HG02884 (cell line): ENCODE measurements at regions not wholly inside any gene's neighbourhood (a gene's known extent, or its start where the extent isn't known, plus 50 kb on each side); places are given as distances from the start of the nearest gene placed in this dataset.

Experiments used
- ATAC-seq: cut with Tn5 transposase; IDR thresholded peaks from one replicate; pipeline ENCODE4 v1.9.1; 2021; ENCODE audit warnings: mild to moderate bottlenecking, moderate library complexity; ENCODE audit not compliant: unreplicated experiment

DNA sequence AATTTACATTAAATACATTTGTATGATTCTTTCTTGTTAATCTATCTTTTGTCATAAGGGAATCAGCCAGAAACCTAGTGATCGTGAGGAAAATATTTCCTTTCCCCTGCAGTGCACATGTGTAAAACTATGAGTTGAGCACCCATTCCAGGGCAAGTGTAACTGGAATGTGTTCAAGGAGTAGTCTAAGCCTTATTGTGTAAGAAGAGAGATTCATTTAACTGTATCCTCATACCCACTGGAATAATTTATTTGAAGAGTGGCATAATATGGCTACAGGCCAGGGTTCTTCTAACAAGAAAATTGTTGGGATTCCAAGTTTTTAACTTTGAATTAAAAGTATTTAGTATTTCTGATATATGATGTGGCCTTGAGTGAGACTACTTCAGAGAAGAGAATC lies 1692.7 kb downstream of the EFNA5 start:
- ATAC-seq: no peak

DNA sequence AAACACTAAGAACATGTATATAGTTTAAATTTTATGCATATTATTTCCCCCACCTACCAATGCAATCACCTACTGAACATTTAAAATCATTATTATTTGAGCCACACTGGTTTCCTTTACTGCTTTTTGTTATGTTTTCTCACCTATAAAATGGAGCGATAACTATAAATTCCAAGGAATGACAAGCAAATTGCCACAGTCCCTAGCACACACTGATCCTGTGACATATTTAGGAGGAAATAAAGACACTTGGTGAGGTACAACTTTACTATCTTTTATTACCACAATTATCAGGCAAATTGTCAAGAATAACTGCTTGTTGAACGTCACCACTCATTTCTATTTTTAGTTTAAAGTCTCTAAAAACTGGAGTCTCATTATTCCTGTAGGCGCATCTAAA lies 1693.6 kb downstream of the EFNA5 start:
- no peak for ATAC-seq

DNA sequence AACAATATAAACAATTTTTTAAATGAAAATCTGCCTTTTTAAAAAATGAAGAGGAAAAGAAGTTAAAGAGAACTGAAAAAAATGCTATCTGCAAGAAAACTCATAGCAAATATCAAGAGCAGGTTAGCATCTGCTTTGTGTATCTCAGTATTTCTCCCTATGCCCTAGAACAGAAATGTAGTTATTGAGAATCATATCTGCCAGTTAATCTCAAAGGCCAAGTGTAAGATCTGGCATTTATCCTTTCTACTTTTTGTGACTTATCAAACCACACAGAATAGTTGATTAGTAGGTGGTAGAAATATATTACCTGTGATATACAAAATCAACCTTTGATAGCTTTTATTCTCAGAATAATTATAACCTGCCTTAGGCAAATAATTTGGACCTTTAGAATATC lies 1699.8 kb downstream of the EFNA5 start:
- ATAC-seq: no peak

DNA sequence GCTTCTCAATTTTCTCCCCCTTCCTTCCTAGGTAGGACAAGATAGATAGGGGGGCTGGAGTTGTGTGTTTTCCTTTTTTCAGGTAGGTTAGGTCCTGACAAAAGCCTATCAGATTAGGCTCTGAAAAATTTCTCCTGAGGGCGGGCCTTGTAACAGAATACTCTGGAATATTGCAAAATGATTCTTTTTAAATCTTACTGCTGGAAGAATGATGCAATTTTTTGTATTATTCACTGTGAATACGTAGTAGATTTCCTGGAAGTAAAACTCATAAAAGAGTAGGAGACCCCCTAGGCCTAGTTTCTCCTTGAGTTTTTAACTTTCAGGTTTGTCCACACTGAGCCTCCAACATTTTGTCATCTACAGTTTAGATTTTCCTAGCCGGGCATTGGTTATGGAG lies 1701.8 kb downstream of the EFNA5 start:
- ATAC-seq: no peak

DNA sequence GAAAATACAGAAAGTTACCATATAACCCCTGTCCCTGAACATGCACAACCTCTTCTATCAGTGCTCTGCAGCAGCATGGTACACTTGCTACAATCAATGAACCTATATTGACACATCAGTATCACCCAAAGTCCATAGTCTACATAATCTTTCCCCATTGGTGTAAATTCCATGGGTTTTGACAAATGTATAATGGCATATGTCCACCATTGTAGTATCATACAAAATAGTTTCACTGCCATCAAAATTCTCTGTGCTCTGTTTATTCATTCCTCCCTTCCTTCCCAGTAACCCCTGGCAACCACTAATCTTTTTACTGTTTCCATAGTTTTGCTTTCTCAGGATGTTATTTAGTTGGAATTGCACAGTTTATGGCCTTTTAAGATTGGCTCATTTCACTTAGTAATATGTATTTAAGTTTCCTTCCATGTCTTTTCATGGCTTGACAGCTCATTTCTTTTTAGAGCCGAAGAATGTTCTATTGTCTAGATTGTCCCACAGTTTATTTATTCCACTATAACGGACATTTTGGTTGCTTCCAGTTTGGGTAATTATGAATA lies 1707.0 kb downstream of the EFNA5 start:
- ATAC-seq: no peak

DNA sequence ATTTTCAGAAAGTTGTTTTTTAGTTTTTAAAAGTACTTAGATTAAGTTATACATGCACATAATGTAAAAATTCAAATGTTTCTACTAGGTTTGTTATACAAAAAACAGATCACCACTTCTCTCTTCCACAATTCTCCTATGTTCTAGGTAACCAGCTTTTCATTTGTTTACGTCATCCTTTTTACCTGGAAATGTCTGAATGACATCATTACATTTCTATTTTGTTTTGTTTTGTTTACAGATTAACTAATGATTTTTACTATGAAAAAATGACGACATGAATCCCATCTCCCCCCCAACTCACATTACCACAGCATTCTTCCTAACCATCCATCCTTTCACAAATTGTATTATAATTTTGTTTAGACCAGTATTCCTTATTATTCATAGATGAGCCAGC lies 1709.2 kb downstream of the EFNA5 start:
- ATAC-seq: no peak

DNA sequence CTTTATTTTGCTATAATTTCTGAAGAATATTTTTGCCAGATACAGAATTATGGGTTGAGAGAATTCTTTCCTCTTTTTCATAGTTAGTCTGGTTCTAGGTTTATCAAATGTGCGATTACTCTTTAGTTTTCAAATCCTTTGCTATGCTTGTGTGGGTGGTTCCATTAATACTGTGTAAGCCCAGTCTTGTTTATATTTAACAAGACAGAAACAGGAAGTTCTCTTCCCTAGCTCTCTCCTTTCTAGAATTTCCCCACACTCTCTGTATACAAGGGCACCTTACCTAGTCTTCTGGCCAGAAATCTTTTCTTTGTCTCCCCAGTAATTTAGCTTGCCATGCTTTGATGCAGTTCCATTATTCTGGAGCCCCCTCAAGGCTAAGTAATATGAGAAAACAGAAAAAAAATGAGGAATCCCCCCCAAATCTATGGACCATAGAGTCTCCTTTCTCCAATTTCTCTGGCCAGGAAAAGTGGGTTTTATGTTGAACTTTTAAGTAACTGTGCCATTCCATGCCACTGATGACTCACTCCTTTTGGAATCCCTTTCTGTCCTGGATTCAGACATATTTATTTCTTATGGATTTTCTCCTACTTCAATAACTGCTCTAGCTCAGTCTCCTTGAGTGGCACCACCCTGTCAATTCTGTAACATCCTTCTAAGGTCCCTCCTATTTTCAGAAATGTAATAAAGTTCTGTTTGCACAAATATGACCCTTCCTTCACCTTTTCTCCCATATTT lies 1714.1 kb downstream of the EFNA5 start:
- ATAC-seq: no peak

DNA sequence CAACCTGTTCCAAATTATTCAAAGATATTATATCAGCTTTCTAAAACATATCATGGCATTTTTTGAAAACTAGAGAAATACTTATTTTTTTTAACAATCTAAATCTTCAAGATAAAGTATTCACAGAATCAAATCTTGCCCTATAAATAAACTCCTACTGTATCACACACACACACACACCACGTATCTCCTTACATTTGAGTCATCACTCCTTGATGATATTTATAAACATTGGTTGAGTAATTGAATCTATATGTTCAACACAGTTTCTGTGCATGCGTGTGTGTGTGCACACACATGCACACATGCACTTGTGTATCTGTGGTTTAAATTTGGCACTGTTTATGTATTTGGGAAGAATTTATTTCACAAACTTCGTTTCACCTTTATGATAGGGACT lies 1716.4 kb downstream of the EFNA5 start:
- no peak for ATAC-seq

DNA sequence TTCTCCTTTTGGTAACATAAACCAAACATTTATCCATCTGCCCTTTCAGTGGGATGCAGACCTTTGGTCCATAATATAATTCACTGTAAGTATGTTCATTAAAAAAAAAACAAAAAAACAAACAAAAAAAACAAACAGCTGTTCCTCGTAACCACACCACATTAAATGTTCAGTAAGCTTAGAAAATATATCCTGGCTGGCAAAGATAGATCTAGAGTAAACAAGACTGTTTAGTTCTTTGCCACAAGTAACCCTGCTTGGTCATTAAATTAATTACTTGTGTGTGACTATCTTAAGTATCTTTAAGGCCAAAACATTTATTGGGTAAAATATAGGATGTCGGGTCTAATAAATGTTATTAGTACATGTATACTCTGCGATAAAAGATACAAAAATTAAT lies 1717.1 kb downstream of the EFNA5 start:
- ATAC-seq: no peak

DNA sequence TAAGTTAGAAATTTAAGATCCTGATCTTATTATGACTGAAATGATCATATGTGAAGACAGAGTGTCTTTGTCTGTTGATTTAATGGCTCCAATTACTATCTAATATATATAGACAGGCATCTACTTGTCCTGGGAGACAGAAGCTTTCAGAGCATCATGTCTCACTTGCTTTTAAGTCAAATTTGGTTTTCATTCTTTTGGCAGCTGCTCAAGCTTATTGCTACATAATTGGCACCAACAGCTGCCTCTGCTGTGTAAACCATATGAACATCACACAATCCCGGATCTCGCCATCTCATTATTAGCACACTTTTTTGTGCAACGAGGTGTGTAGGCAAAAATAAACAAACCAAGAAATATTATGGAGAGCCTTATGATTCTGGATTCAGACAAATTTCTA lies 1717.9 kb downstream of the EFNA5 start:
- no peak for ATAC-seq

DNA sequence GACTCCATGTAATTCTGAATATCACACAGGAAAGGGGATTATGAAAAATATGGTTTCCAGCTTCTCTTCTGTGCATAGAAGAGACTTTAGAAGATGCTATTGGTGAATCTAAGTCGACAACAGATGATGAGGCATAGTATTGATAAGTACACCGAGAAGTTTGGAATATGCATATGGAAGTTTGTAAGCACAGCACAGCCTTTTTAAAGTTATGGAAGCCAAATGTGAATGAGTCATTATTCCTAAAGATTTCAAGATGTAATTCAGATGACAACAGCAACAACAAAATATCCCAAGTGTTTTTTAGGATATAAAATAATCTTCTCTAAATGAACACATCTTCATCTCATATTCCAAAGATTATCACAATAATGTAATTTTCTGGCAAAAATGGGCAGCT lies 1723.3 kb downstream of the EFNA5 start:
- no peak for ATAC-seq

DNA sequence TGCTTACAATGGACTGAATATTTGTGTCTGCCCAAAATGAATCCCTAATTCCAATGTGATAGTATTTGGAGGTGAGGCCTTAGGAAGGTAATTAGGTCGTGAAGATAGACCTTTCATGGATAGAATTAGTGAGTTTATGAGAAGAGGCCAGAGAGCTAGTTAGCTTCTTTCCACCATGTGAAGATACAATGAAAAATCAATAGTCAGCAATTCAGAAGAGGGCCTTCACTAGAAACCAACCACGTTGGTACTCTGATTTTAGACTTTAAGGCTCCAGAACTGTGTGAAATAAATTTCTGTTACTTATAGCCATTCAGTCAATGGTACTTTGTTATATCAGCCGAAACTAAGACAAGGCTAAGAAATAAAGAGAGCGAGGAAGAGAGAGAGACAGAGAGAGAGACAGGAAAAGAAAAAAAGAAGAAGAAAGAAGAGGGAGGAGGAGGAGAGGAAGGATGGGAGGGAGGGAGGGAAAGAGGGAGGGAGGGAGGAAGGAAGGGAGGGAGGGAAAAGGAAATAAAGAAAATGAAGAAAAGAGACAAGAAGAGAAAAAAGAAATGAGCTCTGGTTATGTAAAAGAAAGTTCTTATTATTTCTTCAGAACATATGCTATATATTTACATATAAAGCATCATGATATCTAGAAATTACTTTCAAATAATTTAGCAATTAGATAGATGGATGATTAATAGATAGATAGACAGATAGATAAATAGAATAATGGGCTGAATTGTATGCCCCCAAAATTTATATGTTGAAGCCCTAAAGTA lies 1725.3 kb downstream of the EFNA5 start:
- ATAC-seq: no peak

DNA sequence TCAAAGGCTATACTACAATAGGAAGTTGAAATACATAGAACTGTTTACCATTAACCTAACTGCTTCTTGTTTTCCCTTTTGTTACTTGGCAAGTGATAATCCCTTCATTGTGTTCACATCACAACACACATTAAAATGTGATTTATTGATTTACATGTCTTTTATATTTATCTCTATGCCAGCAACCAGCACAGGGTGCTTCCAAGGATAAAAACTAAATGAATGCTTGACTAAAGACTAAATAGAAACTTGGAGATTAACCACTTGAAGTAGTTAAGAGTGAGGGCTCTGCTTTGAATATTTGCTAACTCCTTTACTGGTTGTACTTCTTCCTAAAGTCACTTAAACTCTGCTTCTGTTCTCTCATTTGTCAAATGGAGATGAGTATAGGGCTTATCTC lies 1730.6 kb downstream of the EFNA5 start:
- no peak for ATAC-seq

DNA sequence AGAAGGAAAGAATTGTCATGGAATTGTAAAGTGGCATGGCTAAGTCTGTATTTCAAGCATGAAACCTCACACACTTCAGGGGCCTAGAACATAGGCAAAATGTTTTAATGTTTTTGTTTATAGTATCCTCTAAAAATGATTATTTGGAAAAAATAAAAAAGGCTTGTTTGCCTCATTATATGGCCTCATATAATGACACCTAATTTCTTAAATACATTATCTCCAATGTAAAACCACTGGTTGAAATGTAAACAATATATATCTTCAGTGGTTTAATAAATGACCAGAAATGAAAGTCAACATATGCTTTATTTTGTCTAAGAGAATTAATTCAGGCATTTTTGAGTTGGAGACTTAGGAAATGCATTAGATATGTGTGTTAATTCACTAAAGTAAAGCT lies 1736.6 kb downstream of the EFNA5 start:
- no peak for ATAC-seq

DNA sequence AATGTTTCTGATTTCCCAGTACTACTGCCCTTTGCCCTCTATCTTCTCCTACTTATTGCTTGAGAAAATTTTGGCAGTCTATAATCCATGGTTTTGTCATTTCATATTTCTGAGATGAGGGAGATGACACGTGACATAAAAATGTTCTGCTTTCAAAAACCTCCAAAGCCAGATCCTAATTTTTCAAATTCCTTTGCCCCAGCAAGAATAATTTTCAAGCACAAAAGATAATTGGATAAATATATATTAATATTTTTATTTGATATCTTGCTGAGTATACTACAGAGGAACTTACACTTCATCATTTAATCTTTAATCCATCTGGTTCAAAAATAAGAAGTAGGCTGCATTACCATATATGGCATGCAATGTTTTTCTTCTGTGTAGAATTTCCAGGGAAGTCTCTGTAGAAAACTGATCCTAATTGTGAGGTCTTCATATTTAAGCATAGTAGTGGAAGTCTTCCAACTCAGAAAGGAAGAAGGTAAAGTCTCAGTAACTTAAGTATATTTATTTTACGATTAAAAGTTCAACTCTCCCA lies 1738.8 kb downstream of the EFNA5 start:
- ATAC-seq: no peak

DNA sequence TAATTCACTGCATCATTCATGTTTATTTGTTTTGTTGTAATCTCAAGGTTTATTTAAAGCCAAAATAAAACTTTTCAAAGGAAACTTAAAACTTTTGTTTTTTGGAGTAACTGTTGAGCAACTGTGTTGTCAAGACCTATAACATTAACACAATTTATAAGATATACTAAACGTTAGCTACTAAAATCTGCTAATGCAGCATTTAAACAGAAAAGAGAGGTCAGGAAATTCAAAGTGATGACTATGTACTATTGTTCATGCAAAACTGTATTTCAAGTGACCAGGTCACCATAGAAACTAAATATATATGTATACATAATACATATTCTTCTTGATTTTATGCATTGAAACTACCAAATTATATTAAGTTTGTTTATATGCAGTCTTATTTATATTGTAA lies 1740.9 kb downstream of the EFNA5 start:
- no peak for ATAC-seq

DNA sequence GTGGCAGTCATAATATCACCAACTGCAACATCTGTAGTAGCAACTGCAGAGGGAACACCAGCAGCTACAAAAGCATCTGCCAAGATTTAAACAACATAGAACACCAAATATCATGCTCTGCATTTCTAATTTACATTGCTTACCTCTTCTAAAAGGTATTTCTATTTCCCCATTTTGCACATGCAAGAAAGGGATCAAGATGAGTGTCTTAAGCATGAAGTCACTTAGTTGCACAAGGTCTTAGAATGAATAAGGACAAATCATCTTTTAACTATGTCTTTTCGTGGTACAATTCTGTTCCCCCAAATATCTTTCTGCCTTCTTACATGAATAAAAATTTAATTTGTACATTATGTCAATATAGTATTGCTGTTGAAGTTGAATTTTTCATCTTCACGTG lies 1746.4 kb downstream of the EFNA5 start:
- ATAC-seq: no peak

DNA sequence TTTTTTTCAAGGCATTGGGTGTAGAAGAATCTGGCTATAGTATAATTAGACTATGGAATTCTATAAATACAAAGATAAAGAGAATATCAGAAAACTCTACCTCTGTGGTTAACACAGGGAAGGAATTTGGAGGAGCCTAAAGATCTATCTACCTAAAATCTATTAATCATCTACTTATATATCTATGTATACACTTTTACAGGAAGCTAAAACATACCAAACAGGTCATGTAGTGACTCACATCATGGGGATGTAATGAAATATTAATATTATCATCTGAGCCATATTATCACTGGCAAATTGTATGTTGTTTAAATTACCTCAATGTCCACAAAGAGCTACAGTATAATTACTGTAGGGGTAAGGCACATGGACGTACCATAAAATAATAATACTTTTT lies 1748.2 kb downstream of the EFNA5 start:
- ATAC-seq: no peak

DNA sequence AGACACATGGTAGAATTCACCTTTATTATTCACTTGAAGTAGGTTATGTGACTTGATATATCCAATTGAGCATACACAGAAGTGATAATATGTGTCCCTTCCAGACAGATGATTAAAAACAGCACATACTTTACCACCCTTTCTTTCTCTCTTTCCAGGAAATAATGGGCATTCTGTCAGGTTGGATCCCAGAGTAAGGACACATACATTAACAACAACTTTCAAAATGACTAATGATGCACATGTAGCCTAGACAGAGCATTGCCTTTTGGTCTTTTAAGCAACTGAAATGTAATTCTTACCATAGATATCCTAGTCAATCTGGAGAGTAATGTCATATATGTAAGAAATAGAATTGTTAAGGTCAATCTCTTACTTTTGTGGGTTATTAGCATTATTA lies 1748.7 kb downstream of the EFNA5 start:
- ATAC-seq: no peak

DNA sequence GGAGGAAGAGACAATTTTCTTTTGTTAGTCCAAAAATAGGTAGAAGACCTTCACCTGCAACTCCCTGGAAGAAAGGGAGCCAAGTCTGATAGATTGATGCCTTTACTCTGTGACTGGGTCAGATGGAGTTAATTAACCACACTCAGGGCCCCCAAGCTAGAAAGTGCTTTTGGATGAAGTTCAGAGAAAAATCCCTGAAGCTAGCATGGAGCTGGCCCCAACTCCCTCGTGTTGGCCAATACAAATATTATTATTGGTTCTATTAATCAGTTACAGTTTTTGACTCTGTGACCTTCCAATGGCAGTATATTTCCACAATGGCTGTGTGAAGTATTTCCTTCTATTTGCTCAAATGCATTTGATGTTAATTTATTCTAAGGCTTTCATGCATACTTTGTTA lies 1753.5 kb downstream of the EFNA5 start:
- ATAC-seq: no peak

DNA sequence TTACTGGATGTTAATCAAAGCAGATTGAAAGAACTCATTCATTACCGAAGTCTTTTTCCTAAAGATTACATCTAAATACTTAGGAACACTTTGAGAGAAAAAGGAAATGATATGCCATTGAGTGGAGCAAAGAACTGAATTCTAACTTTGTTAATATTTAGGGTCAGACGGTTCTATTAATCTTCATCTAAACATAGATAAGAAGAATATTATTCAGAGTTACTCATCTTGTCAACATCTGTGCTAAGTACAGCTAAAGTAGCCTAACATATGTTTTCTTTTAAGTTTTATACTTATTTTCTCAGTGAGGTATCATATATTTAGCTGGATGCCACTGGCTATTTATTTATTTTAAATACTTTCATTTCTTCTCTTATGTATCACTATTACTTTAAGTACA lies 1763.7 kb downstream of the EFNA5 start:
- no peak for ATAC-seq

DNA sequence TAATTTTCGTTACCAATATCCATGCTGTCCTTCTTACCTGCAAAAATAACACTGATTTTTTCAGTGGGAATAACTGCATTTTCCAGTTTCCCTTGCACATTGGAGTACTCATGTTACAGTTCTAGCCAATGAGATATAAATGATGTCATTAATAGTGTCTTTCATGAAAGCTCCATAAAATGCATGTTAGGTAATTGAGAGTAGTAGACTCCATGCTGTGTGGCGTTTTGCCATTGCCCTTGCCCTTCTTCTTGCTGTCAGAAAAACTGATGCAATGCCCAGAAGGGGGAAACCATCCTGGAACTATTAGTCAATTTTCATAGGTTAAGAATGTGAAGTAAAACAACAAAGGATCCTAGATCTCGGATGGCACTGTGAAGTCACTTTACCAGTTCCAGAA lies 1765.3 kb downstream of the EFNA5 start:
- no peak for ATAC-seq
